Astrocyte of the cerebellum (primary cell): ENCODE measurements at regions not wholly inside any gene's neighbourhood (a gene's known extent, or its start where the extent isn't known, plus 50 kb on each side); places are given as distances from the start of the nearest gene placed in this dataset.

Experiments used
- DNase-seq: peaks from one replicate; pipeline ENCODE4 v3.0.0-alpha.2; 2011; ENCODE audit warnings: low read depth
- H3K4me3 ChIP-seq: 2 replicates; pipeline ENCODE4 v1.5.1; 2011; ENCODE audit warnings: mild to moderate bottlenecking, low read depth, low read length, moderate library complexity
- in situ Hi-C: cut with HindIII; loops from 2 replicates; pipeline ENCODE4 v1.10.0; 2017; ENCODE audit warnings: low sequenced_read_pairs
- TF ChIP-seq, protein P1 (sequence below): IDR thresholded peaks from 2 replicates; pipeline ENCODE4 v1.5.1; 2012; ENCODE audit warnings: low read length, low read depth, moderate library complexity, mild to moderate bottlenecking; ENCODE audit errors: missing control alignments

DNA sequence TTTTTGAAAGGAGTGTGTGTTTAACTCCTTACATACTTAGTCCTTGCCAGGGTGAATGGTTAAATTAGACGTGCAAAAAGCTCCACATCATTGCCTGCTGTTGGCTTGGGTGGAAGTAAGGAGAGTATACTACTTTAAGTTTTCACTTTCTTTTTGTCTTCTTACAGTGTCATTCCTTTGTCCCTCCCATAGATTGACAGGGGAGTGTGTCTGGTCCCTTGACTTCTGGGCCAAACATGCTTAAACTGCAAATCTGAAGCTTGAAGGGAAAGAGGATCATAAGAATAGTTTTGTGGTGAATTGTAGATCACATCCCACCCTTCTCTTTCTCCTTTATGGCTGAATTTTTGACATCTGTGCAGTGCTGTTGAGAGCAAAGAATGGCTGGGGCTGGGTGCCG is 355.8 kb upstream of the C2CD4B start:
- in situ Hi-C loops = no loop called here
- no peak for DNase-seq
- TF ChIP-seq, protein P1, sequence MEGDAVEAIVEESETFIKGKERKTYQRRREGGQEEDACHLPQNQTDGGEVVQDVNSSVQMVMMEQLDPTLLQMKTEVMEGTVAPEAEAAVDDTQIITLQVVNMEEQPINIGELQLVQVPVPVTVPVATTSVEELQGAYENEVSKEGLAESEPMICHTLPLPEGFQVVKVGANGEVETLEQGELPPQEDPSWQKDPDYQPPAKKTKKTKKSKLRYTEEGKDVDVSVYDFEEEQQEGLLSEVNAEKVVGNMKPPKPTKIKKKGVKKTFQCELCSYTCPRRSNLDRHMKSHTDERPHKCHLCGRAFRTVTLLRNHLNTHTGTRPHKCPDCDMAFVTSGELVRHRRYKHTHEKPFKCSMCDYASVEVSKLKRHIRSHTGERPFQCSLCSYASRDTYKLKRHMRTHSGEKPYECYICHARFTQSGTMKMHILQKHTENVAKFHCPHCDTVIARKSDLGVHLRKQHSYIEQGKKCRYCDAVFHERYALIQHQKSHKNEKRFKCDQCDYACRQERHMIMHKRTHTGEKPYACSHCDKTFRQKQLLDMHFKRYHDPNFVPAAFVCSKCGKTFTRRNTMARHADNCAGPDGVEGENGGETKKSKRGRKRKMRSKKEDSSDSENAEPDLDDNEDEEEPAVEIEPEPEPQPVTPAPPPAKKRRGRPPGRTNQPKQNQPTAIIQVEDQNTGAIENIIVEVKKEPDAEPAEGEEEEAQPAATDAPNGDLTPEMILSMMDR = no peak
- H3K4me3 ChIP-seq = no peak overlapping the region

GRCh38 chr15:62521396-62521795 is 356.3 kb upstream of the C2CD4B start:
- TF ChIP-seq, protein P1 = no peak
- DNase-seq = no peak
- in situ Hi-C loops = no loop called here
- H3K4me3 ChIP-seq = no peak overlapping the region

DNA sequence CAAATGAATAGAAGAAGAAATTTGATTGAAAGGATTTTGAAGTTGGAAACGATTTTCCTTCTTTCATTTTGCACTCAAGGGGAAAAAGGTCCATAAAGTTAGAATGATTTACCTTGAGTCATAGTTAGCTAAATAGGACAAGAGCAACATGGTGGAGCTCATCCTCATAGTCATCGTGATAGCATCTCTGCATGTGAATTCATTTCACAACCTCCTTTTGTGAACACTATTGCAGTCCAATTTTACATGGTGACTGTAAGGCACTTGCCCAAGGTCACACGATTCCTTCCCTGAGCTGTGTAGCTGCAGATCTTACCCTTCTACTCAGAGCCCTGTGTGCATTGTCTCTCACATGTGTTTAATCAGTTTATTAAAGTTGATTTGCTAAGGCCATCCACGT is 359.8 kb upstream of the C2CD4B start:
- in situ Hi-C loops = no loop called here
- no peak overlapping the region for H3K4me3 ChIP-seq
- DNase-seq = no peak
- TF ChIP-seq, protein P1 = no peak

DNA sequence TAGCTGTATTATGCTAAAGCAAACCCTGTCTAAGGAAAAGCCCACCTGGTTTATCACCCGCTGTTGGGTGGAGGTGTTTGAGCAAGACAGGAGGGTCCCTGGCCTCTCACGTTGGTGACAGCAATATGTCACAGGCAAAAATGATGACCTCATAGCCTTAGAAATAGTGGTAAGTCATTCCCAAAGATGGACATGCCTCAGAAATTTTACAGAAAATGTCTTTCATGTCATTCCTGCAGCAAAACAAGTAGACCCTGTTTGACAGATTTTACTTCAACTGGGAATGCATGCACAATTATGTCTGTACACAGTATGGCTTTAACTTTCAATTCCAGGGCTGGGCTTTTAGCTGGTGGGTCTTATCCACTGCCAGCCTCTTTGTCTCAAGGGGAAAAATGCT is 362.3 kb upstream of the C2CD4B start:
- in situ Hi-C loops = no loop called here
- no peak overlapping the region for H3K4me3 ChIP-seq
- no peak for DNase-seq
- TF ChIP-seq, protein P1 = no peak

GRCh38 chr15:62528505-62528904 is 363.4 kb upstream of the C2CD4B start:
- no peak for DNase-seq
- no peak overlapping the region for H3K4me3 ChIP-seq
- in situ Hi-C loops = no loop called here
- TF ChIP-seq, protein P1 = no peak

DNA sequence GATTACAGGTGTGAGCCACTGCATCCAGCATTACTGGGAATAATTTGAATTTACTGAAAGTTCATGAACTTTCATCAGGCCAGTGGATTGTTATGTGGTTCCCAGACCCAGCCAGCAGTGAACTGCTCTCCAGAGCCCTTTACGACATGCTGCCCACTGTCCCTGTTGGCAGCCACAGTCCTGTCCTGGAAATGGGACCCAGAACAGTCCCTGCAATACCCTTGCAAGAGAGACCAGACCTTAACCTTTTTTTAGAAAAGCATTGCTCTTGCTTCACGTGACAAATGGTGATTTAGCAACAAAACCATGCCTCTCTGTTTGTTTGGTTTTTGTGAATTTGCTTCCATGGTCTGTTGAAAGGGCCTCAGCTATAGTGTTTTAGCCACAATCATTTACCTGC is 367.3 kb upstream of the C2CD4B start:
- TF ChIP-seq, protein P1 = no peak
- in situ Hi-C loops = no loop called here
- peak; percentile 18 for DNase-seq
- H3K4me3 ChIP-seq = no peak overlapping the region

- TF ChIP-seq, protein P1 = no peak
- no peak overlapping the region for H3K4me3 ChIP-seq
- no peak for DNase-seq
- in situ Hi-C loops = no loop called here
These were observed 368.6 kb upstream of the C2CD4B start for GRCh38 chr15:62533687-62534086.
